ENCODE measurements at regions not wholly inside any gene's neighbourhood (a gene's known extent, or its start where the extent isn't known, plus 50 kb on each side); places are given as distances from the start of the nearest gene placed in this dataset.

DNA sequence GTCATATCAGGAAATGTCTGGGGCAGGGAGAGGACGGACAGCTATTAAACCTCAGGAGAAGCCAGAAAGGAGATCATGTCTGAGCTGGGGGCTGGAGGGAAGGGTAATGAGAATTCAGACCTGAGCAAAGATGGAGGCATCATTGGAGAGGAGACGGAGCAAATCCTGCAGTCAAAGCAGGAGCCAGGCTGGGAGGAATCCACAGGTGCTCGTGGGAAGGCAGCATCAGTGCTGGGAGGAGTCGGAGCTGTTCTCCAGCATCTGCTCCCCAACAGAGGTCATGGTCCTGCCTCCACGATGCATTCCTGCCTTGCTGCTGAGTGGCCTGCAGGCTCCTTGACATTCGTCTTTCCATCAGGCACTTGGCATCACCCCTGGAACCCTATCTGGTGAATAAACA, 148.3 kb upstream of the RAB4A start:
- TF ChIP-seq POLR2A (IDR thresholded peaks at IDR 0.05) = no peak
- TF ChIP-seq, protein P1, sequence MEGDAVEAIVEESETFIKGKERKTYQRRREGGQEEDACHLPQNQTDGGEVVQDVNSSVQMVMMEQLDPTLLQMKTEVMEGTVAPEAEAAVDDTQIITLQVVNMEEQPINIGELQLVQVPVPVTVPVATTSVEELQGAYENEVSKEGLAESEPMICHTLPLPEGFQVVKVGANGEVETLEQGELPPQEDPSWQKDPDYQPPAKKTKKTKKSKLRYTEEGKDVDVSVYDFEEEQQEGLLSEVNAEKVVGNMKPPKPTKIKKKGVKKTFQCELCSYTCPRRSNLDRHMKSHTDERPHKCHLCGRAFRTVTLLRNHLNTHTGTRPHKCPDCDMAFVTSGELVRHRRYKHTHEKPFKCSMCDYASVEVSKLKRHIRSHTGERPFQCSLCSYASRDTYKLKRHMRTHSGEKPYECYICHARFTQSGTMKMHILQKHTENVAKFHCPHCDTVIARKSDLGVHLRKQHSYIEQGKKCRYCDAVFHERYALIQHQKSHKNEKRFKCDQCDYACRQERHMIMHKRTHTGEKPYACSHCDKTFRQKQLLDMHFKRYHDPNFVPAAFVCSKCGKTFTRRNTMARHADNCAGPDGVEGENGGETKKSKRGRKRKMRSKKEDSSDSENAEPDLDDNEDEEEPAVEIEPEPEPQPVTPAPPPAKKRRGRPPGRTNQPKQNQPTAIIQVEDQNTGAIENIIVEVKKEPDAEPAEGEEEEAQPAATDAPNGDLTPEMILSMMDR (IDR thresholded peaks at IDR 0.05) = no peak
